Peyer's patch (tissue), 4 donors: ENCODE measurements at regions not wholly inside any gene's neighbourhood (a gene's known extent, or its start where the extent isn't known, plus 50 kb on each side); places are given as distances from the start of the nearest gene placed in this dataset.

Experiments
- DNase-seq, 3 donors: peaks; one replicate each; pipeline ENCODE4 v3.0.0-alpha.2; 2017 to 2019
- H3K27ac ChIP-seq, 4 donors: fragments of 200-600 bp; sonication (generic); one replicate each; pipeline ENCODE4 v1.5.1; 2016 to 2019
- H3K27me3 ChIP-seq, 2 donors: fragments of 200-600 bp; sonication (generic); one replicate each; pipeline ENCODE4 v1.5.1; 2019
- H3K36me3 ChIP-seq, 3 donors: fragments of 200-600 bp; sonication (generic); one replicate each; pipeline ENCODE4 v1.5.1; 2016 to 2019
- H3K4me1 ChIP-seq, 4 donors: fragments of 200-600 bp; sonication (generic); one replicate each; pipeline ENCODE4 v1.5.1; 2016 to 2019
- H3K4me3 ChIP-seq, 4 donors: fragments of 200-600 bp; sonication (generic); 1 replicate in 3 of 4; 2 replicates in 1 of 4; pipeline ENCODE4 v1.5.1; 2016 to 2019; ENCODE audit warnings: mild to moderate bottlenecking in 1 of 4
- H3K9me3 ChIP-seq, 4 donors: fragments of 200-600 bp; sonication (generic); one replicate each; pipeline ENCODE4 v1.5.1; 2016 to 2019; ENCODE audit warnings: mild to moderate bottlenecking in 1 of 4
- CTCF ChIP-seq, 6 experiments: fragments of 450-650 bp in 4 of 6; fragments of 200-600 bp in 2 of 6; sonication (generic) in 1 of 6; IDR thresholded peaks; one replicate each; pipeline ENCODE4 v1.5.1; 2017 to 2019; ENCODE audit warnings: antibody characterized with exemption in 6 of 6, mild to moderate bottlenecking in 3 of 6, moderate library complexity in 1 of 6
- POLR2A ChIP-seq, 2 donors: fragments of 450-650 bp; IDR thresholded peaks; one replicate each; pipeline ENCODE4 v1.5.1; 2017; ENCODE audit warnings: antibody characterized with exemption in 2 of 2, mild to moderate bottlenecking in 2 of 2, moderate library complexity in 2 of 2

GRCh38 chr16:51532551-51532950 lies 381.5 kb upstream of the SALL1 start:
- no peaks in the 10 kb centered on the region for H3K9me3 ChIP-seq
- TF ChIP-seq CTCF (IDR thresholded peaks at IDR 0.05) (no peak), POLR2A (IDR thresholded peaks at IDR 0.05) (no peak)
- H3K27me3 ChIP-seq, result no peaks in the 10 kb centered on the region
- H3K27ac ChIP-seq, result no peak overlapping the region
- H3K4me3 ChIP-seq, result no peak overlapping the region
- no peaks in the 10 kb centered on the region for H3K4me1 ChIP-seq
- no peak for DNase-seq
- H3K36me3 ChIP-seq, result no peaks in the 10 kb centered on the region

GRCh38 chr16:51531271-51531670 lies 380.2 kb upstream of the SALL1 start:
- no peaks in the 10 kb centered on the region for H3K4me1 ChIP-seq
- TF ChIP-seq POLR2A (IDR thresholded peaks at IDR 0.05), result no peak
- no peak for TF ChIP-seq CTCF (IDR thresholded peaks at IDR 0.05)
- DNase-seq, result no peak
- H3K27me3 ChIP-seq, result no peaks in the 10 kb centered on the region
- no peaks in the 10 kb centered on the region for H3K9me3 ChIP-seq
- no peak overlapping the region for H3K27ac ChIP-seq
- no peak overlapping the region for H3K4me3 ChIP-seq
- no peaks in the 10 kb centered on the region for H3K36me3 ChIP-seq

- Histone ChIP-seq H3K36me3 (no peaks in the 10 kb centered on the region), H3K27me3 (no peaks in the 10 kb centered on the region), H3K4me3 (no peak overlapping the region), H3K4me1 (no peaks in the 10 kb centered on the region), H3K9me3 (no peaks in the 10 kb centered on the region), H3K27ac (no peak overlapping the region)
- no peak for DNase-seq
- TF ChIP-seq POLR2A (IDR thresholded peaks at IDR 0.05) (no peak), CTCF (IDR thresholded peaks at IDR 0.05) (no peak)
These were observed 376.3 kb upstream of the SALL1 start for GRCh38 chr16:51527349-51527748.

GRCh38 chr16:51526621-51527020 lies 375.6 kb upstream of the SALL1 start:
- no peaks in the 10 kb centered on the region for H3K9me3 ChIP-seq
- no peaks in the 10 kb centered on the region for H3K36me3 ChIP-seq
- DNase-seq, result no peak
- H3K27me3 ChIP-seq, result no peaks in the 10 kb centered on the region
- no peaks in the 10 kb centered on the region for H3K4me1 ChIP-seq
- no peak overlapping the region for H3K4me3 ChIP-seq
- H3K27ac ChIP-seq, result no peak overlapping the region
- TF ChIP-seq POLR2A (IDR thresholded peaks at IDR 0.05) (no peak), CTCF (IDR thresholded peaks at IDR 0.05) (no peak)

- Histone ChIP-seq H3K9me3 (no peaks in the 10 kb centered on the region), H3K4me1 (no peaks in the 10 kb centered on the region), H3K27ac (no peak overlapping the region), H3K27me3 (no peaks in the 10 kb centered on the region), H3K4me3 (no peak overlapping the region), H3K36me3 (no peaks in the 10 kb centered on the region)
- TF ChIP-seq POLR2A (IDR thresholded peaks at IDR 0.05) (no peak), CTCF (IDR thresholded peaks at IDR 0.05) (no peak)
- DNase-seq, result no peak
These were observed 373.7 kb upstream of the SALL1 start for GRCh38 chr16:51524555-51525373.
